ENCODE measurements at regions not wholly inside any gene's neighbourhood (a gene's known extent, or its start where the extent isn't known, plus 50 kb on each side); places are given as distances from the start of the nearest gene placed in this dataset.
"Not testable (repeated sequence)": the region's sequence is repeated elsewhere in the genome, so short reads cannot be mapped to it uniquely, and the experiment has no call there.

DNA sequence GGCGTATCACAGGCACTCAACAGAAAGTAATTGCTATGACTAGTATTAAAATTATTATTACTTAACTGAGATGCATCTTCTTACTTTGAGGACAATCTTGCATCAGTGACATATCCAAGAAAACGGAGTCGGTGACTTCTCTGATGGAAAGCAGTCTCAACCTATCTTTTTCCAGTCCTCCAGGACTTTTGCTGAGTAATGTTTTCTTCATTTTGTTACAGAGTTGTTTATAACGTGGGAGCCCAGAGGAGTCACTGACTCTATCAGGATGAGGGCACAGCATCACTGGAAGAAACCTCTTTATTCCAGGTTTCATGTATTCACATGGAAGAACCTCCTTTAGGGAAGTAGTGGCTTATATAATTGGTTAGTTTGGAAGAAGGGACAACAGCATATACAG lies 51.5 kb upstream of the MELK start:
- DNase-seq (ENCODE audit: low read depth): no peak

DNA sequence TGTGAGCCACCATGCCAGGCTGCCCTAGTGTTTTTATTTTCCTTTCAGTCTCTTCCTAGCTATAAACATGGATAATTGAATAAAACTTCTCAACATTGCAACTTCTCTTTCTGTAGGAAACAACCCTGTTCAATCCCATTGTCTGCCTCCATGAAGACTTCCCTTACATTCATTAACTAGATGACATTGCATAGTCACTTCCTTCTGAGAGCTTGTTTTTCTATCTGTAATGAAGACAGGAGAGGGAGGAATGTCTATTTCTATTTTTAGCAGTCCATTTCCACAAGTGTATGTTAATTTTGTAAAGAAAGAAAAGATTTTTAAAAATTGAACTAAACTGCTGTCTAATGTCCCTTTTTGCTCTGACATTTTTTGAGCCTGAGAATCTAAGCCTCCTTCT lies 55.6 kb upstream of the MELK start:
- no peak for DNase-seq (ENCODE audit: low read depth)

DNA sequence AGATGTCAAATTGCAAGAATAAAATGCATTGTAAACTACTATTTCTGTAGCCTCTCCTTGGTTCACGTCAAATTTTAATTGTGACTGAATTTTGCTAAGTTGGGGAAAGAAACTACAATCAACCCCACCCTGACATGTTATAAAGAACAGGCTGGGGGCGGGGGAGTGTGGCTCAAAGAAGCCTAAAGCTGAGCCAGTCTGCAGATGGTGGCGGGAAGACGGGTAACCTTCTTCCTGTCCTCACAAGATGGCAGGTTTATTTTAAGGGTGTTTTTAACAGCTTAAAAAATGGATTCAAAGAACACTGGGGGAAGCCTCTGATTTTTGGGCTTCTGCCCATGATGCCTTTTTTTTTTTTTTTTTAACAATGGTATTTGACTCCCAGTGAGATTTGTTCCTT lies 68.5 kb upstream of the MELK start:
- DNase-seq (ENCODE audit: low read depth): no peak

DNA sequence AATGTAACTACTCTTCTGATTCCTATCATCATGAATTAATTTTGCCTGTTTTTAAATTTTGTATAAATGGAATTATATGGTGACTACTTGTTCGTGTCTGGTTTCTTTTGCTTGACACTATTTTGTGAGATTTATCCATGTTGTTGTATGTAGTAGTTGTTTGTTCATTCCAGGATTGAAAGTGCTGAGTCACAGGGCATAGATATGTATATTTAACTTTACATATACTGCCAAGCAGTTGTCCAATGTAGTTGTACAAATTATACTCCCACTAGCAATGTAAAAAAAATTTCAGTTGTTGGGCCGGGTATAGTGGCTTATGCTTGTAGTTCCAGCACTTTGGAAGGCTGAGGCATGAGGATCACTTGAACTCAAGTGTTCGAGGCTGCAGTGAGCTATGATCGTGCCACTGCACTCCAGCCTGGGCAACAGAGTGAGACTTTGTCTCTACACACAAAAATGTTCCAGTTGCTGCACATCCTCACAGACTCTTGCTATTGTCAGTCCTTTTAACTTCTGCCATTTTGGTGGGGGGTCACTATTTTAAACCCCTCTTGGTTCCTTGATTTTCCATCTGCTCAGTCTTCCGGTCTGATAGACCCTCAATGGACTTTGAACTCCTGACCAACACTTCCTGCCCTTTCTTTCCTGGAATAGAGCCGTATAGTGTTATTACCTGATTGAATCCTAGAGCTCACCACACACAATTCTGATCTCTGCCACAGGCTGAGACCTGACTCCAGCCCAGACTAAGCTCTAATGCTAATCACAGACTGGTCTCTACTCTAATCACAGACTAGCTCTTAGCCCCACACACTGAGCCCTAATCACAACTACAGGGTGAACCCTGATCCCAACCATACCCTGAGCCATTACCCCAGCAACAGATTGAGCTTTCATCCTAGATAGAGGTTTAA lies 69.3 kb upstream of the MELK start:
- DNase-seq (ENCODE audit: low read depth): no peak

DNA sequence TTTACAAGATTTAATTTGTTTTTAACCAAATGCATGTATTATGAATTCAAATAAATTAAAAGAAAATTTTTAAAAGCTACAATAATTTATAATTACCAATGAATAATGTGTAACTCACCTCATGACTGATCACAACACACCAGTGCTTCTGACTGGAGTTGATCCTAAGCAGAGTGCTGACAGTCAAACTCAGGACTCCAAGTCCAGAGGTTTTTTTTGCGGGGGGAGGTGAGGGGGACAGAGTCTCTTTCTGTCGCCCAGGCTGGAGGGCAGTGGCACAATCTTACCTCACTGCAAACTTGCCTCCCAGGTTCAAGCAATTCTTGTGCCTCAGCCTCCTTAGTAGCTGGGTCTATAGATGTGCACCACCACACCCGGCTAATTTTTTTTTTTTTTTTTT lies 71.0 kb upstream of the MELK start:
- no peak for DNase-seq (ENCODE audit: low read depth)

DNA sequence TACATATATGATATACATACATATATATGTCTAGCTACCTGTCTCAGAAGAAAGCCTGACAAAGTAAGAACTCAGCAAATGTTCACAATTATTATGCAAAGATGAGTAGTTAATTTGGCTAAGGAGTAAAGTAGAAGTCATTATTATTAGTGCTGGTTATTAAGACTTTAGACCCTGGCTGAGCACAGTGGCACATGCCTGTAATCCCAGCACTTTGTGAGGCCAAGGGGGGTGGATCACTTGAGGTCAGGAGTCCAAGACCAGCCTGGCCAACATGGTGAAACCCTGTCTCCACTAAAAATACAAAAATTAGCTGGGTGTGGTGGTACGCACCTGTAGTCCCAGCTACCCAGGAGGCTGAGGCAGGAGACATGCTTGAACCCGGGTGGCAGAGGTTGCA lies 71.8 kb upstream of the MELK start:
- not testable (repeated sequence) for DNase-seq (ENCODE audit: low read depth)

DNA sequence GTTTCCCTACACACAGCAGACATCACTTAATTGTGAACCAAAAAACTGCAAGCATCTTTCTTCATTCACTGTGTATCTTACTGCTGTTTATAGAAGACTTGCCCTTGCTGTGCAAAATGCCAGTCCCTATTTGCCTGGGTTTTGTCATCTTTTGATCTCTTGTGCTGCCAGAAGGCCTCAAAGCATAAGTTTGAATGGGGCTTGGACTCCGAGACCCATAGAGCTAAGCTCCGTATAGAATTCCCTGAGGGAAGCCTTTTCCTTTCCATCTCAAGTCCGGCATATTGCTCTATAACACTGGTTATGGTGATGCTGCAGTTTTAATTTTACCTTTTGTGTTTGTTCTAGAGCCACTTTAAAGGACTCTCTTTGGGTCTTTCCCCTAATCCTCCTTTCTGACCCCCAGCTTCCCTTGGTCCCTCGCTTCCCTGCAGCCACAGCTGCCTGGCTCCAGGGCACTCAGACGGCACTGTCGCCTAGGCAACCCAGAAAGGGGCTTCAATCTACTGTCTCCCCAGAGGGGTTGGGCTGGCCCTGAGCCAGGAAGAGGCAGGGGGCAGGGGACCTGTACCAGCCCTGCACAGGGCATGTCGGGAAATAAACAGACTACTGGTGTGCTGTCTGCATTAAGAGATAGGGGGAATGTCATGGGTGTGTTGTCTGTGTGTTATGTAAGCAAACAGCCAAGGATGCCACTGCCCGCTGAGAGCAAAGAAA lies 73.4 kb upstream of the MELK start:
- no peak for DNase-seq (ENCODE audit: low read depth)

DNA sequence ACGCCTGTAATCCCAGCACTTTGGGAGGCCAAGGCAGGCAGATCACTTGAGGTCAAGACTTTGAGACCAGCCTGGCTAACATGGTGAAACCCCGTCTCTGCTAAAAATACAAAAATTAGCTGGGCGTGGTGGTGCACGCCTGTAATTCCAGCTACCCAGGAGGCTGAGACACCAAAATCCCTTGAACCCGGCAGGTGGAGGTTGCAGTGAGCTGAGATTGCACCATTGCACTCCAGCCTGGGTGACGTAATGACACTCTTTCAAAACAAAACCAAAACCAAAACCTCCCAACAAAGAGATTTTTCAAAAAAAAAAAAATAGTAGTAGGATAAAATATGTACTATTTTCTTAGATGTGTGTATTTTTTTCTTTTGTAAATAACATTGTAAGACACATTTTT lies 79.1 kb upstream of the MELK start:
- not testable (repeated sequence) for DNase-seq (ENCODE audit: low read depth)

DNA sequence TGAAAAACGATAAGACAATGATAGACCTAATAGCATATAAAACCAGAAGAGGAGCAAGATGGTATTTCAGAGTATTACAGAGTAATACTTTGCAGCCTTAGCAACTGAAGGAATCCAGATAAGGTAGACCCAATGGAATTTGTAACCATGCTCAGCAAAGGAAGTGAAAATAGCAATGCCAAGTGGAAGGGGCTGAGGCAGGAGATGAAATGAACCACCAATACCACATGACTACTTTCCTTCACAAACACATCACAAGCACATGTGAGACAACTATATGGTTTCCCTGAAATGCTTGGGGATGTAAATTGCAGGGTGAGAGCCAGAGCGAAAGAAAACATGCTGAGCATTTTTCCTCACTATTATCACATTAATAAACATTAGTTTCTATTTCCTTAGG lies 79.8 kb upstream of the MELK start:
- no peak for DNase-seq (ENCODE audit: low read depth)

DNA sequence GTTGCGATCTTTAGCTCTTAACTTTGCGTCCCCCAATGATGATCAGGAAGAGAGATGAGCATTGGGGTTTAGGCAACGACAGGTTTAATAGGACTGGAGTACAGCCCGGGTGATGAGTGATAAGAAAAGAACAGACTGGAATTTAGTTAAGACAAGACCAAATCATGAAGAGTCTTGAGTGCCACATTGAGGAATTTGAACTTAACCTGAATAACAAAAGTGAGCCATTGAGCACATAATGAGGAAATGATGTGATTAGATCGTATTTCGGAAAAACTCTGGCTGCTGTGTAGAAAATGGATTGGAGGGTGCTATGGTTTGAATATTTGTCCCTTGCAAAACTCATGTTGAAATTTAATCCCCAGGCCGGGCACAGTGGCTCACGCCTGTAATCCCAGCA lies 83.2 kb upstream of the MELK start:
- no peak for DNase-seq (ENCODE audit: low read depth)

DNA sequence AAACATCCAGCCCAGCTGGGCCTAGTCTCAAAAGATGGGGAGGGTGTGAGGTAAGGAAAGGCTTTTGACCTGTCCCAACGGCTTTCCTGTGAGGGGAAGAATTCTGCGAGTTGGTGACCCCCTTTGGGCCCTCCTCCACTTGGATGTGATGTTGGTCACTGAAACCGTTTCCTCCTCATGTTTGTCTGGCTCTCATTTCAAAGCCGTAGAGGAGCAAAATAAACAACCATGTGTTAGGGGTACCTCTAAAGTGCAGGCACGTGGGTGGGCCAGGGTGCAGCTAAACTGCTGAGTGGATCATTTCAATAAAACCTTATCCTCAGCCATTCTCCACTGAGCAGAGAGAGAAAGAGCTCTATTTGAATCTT lies 84.3 kb upstream of the MELK start:
- DNase-seq (ENCODE audit: low read depth): no peak

DNA sequence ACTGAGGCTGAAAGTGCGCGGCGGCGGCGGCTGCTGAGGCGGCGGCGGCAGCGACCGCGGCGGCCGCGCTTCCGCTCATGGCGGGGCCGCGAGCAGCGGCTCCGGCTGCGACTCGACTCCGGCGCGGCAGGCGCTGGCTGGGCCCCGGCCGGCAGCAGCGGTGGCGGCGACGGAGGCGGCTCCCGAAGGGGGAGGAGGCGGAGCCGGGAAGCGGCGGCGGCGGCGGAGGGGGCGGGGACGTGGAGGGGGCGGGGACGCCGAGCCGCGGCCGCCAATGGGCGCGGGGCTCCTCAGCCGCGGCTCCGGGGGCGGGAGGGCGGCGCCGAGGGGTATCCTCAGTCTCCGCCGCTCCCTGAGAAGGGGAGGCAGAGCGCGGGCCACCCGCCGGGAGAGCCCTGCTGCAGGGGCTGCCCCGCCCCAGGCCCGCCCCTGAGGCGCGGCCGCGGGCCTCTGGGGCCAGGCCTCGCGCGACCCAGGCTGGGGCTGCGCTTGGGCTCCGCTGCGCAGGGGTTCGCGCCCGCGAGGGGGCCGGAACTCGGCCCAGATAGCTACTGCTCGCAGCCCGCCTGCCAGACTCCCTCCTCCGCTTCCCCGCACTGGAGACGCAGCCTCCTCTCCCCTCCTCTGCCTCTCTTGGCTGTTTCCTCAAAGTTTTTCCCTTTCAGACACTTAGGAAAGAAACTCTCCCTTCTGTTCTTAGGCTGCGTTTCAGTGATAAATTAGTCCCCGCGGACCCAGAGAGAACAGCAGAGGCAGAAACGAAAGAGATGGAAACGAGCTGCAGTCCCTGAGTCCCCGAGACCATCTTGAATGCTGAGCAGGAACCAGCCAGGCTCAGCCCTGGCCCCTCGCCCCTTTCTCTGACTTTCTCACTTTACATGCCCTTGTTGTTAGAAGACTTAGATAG lies 85.0 kb upstream of the MELK start:
- DNase-seq (ENCODE audit: low read depth): peak; percentile 90

DNA sequence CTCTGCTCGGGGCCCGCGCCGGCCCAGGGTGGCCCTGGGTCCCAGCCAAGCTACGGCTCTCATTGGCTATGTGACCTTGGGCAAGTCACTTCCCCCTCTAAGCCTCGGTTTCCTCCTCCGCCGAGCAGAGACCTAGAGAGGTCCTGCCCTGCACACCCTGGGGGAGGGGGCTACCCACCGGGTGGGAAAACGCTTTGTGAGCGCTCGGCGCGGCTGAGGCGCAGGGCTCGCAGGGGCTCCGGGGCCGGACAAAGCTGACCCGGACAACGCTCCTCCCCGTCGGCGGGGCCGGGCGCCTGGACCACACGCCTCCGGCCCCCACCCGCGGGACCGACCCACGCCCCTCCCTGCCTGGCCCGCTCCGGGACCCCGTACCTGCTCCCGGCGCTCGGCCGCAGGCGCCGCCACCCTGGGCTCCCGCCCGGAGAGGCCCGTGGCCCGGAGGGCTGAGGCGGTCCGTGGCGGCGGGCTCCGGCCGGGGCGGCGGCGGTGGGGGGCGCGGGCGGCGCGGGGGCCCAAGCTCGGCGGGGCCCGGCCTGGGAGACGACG lies 85.7 kb upstream of the MELK start:
- peak; percentile 26 for DNase-seq (ENCODE audit: low read depth)

DNA sequence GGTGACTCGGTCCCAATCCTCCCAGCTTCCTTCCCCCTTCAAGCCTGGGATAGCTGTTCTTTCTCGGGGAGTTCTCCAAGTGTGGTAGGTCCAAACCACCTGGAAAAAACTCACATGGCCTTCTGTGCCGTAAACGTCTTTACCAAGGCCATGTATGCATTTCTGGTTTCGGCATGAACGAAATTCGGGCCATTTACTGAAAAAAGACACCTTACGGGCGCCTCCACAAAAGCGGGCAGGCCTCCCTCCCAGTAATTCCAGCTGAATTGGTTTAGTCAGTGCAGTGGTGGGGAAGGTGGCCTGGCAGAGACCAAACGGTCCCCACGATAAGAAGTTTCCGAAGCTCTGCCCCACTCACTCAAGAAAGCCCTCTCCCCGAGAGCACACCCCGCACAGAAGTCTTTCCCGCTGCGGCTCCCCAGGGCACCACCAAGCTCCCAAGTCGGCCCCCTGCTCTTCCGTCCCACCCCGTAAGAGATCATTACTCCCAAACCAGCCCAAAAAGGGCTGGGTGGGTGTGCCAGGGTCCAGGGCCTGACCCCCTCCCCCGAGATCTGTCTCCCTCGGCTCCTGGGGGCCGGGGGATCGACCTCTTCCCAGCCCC lies 86.3 kb upstream of the MELK start:
- no peak for DNase-seq (ENCODE audit: low read depth)

DNA sequence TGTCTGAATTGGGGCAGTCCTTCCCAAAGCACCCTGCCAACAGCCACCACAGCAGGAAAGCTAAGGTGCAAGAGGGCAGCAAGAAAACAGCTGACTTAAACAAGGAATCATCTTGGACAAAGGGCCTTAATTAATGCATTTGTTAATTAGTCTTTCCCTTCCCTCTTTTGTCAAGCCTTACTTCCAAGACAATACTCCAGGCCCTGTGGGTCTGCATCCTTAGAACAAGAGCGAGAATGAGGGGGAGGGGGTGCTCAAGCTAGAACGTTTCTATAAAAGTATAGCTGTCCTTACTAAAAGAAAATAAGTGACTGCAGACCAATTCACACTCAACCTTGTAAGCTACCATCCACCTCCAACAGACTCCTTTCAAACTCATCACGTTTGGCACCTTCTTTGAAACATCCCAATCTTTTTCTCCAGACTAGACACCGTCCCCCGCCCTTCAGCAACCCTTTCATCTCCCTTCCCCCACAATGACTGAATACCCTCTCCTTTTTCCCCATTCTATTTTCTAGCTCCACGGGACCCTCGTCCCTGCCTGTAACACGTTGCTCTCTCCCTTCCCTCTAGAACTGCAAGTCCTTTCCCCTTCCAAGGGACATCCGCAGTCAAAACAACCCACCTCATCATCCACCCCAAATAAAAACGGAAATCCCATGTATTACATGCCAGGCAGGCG lies 85.7 kb upstream of the RNF38 start:
- no peak for DNase-seq (ENCODE audit: low read depth)

DNA sequence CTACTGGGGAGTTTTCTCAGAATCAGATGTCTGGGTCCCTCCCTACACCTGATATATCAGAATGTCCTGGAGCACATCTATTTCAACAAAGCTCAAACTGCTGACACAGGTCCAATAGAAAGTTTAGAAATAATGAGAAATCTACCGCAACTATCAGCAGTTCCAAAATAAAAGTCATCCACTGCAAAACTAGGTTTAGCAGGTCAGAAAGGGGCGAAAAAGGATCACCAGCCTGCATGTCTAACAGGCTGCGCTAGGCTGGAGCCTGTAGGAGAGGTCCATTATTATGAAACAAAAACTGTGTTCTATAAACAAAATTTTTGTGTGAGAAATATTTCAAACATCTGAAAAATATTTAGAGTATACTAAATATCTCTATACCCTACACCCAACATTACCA lies 84.1 kb upstream of the RNF38 start:
- no peak for DNase-seq (ENCODE audit: low read depth)

DNA sequence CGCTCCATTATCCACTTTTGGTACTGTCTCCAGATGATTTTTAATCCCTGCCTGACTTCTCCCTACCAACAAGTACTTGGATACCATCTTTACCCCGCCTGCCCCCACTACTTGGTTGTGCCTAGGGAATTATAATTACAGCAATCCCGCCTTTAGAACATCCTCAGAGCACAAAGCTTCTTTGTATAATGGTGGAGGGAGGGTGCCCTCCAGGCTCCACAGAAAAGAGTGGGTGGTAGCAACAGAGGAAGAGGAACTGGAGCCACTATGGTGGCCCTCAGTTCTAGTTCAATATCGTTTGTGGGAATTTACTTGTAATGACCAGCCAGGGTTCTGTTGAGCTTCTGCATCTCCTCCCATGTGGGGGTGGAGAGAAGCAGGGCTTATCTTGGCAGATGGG lies 79.0 kb upstream of the RNF38 start:
- no peak for DNase-seq (ENCODE audit: low read depth)

DNA sequence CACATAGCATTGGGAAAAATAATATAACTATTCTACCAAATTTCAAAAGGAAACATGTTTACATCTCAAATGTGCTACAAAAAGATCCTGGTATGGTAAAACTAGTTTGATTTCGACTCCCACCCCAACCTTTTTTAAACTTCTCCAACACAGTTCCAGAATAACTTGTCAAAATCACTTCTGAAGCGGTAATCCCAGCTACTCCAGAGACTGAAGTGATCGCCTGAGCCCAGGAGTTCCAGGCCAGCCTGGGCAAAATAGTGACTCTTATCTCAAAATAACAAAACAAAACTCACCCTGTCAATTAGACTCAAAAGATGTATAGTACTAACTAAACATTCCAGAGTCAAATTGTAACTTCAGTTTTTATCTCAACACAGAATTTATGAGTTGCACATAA lies 71.3 kb upstream of the RNF38 start:
- no peak for DNase-seq (ENCODE audit: low read depth)

DNA sequence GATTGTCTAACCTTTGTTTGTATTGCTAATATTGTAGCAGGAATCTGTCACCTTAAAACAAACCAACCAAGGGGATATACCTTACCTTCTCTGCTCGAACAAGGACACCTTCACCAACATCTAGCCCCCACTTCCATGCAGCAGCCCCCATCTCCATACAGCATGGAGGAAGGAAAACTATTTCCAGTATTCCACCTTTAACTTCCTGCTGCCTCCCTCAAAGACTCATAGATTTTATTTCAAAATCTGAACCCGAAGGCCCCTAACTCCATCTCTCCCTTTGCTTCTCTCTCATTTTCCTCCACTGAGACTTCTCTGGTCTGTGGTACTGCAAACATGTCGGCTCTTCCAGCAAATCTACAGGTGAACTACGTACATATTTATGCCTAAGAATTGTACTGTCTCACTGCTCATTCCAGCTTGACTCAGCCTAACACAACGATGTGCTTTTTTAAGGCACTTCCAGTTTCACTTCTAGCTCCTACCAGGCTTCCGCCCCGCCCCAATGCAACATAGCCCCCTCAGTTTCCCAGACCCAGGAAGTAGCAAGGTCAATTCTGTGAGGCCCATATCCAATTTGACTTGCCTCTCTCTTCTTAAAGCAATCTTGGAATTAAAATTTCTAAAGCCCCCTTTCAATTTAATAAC lies 70.7 kb upstream of the RNF38 start:
- DNase-seq (ENCODE audit: low read depth): peak; percentile 34

DNA sequence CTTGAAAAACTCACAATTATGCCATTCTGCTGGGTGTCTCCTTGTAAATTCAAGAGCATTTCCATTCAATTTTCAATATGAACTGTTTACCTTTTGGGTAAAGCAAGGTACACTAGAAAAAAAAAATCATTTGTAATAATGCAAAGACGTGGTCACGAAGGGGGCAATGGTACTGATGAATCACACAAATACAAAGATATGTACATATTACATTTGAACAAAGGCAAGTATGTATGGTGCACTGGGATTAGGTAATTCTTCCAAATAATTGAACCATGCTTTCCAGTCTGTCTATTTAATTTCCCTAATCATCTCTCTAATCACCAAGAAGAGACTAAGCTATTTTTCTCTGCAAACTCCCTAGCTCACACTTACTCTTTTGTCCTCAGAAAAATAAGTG lies 63.4 kb upstream of the RNF38 start:
- DNase-seq (ENCODE audit: low read depth): no peak

DNA sequence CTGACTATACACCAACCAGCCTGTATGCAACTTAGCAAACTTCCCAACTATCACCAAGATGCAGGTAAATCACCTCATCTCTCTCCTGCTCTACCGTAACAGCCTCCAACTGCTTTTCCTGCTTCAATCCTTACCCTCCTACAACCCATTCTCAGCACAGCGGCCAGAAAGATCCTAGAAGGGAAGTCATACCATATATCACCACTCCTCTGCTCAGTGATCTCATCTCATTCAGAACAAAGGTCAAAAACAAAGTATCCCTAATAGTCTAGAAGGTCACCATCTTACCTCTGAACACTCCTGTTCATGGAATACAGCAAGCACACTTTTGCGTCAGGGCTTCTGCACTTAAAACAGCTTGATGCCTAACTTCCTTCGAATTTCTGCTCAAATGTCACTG lies 62.2 kb upstream of the RNF38 start:
- DNase-seq (ENCODE audit: low read depth): no peak
